ENCODE measurements at regions not wholly inside any gene's neighbourhood (a gene's known extent, or its start where the extent isn't known, plus 50 kb on each side); places are given as distances from the start of the nearest gene placed in this dataset.

GRCh38 chr9:89820337-89820736 lies 215.5 kb downstream of the GADD45G start:
- no peak overlapping the region for H3K27ac ChIP-seq (ENCODE audit: low read depth, low read length)
- TF ChIP-seq ZNF274 (IDR thresholded peaks at IDR 0.05; ENCODE audit: low read depth, low read length) (no peak), SP1 (IDR thresholded peaks at IDR 0.05; ENCODE audit: low read depth) (no peak), EZH2phosphoT487 (IDR thresholded peaks at IDR 0.05; ENCODE audit: borderline replicate concordance) (no peak), ZFX (IDR thresholded peaks at IDR 0.05) (no peak), EGR1 (IDR thresholded peaks at IDR 0.05; ENCODE audit: low read depth) (no peak), CEBPB (IDR thresholded peaks at IDR 0.05; ENCODE audit: low read depth) (no peak), TCF7L2 (IDR thresholded peaks at IDR 0.05; ENCODE audit: borderline replicate concordance, extremely low read depth, insufficient read depth, insufficient read length) (no peak), MAX (IDR thresholded peaks at IDR 0.05) (no peak), ELF1 (IDR thresholded peaks at IDR 0.05; ENCODE audit: borderline replicate concordance, low read depth) (no peak), EZH2 (IDR thresholded peaks at IDR 0.05) (no peak), REST (IDR thresholded peaks at IDR 0.05; ENCODE audit: low read depth) (no peak), CBX3 (IDR thresholded peaks at IDR 0.05; ENCODE audit: low read depth) (no peak), RAD21 (IDR thresholded peaks at IDR 0.05; ENCODE audit: low read depth) (no peak), FOSL1 (IDR thresholded peaks at IDR 0.05; ENCODE audit: low read depth) (no peak), POLR2AphosphoS5 (IDR thresholded peaks at IDR 0.05; ENCODE audit: low read depth, low read length) (no peak), YY1 (IDR thresholded peaks at IDR 0.05; ENCODE audit: extremely low read depth, insufficient replicate concordance, low read depth, low read length) (no peak), CTCF (IDR thresholded peaks at IDR 0.05 in 2 of 3, conservative IDR thresholded peaks at IDR 0.05 in 1 of 3; ENCODE audit: borderline replicate concordance in 1 of 3, insufficient read depth in 1 of 3, low read depth in 2 of 3, low read length in 2 of 3) (no peak), SRF (IDR thresholded peaks at IDR 0.05; ENCODE audit: low read depth) (no peak), ATF3 (IDR thresholded peaks at IDR 0.05) (no peak), POLR2A (IDR thresholded peaks at IDR 0.05; ENCODE audit: borderline replicate concordance, extremely low read depth, insufficient read depth, insufficient read length) (no peak)
- H3K4me3 ChIP-seq (replicated peaks in 1 of 2; ENCODE audit: low read depth in 1 of 2, low read length in 2 of 2) = no peak overlapping the region
- H3K4me1 ChIP-seq (ENCODE audit: control insufficient read depth in 1 of 2, insufficient read depth in 2 of 2, low read length in 2 of 2) = no peaks in the 10 kb centered on the region
- no peaks in the 10 kb centered on the region for H3K79me2 ChIP-seq (ENCODE audit: insufficient read depth, low read length)
- BruUV-seq (replicated peaks) = no TSS peak
- H3K9me2 ChIP-seq (ENCODE audit: insufficient read depth) = no peaks in the 10 kb centered on the region
- H2AFZ ChIP-seq (ENCODE audit: low read depth, low read length, poor library complexity, severe bottlenecking) = no peak overlapping the region
- intact Hi-C loops (cut with micrococcal nuclease) = no loop called here
- POLR2A ChIA-PET = no interaction called here
- RAD21 ChIA-PET (ENCODE audit: low non-redundant PET in 1 of 2, low total read pairs in 2 of 2, uncharacterized antibody in 2 of 2, unreplicated experiment in 2 of 2) = no interaction called here
- CTCF ChIA-PET = no interaction called here
- H3K36me3 ChIP-seq (ENCODE audit: control insufficient read depth in 1 of 2, insufficient read depth in 2 of 2, low read length in 2 of 2) = no peaks in the 10 kb centered on the region
- no peaks in the 10 kb centered on the region for H4K20me1 ChIP-seq (ENCODE audit: insufficient read depth)
- peaks cover 20% of the 10 kb centered on the region for H3K27me3 ChIP-seq (ENCODE audit: insufficient read depth, low read length)
- DNase-seq (ENCODE audit: low read depth, low spot score) = no peak
- no peak overlapping the region for H3K4me2 ChIP-seq (ENCODE audit: low read length)
- no peaks in the 10 kb centered on the region for H3K9me3 ChIP-seq (ENCODE audit: control insufficient read depth in 1 of 2, insufficient read depth in 1 of 2, low read depth in 1 of 2, low read length in 2 of 2)
- ATAC-seq = no peak
- H3K9ac ChIP-seq (ENCODE audit: low read length) = no peak overlapping the region
